Ovary (tissue), 7 donors: ENCODE measurements at regions not wholly inside any gene's neighbourhood (a gene's known extent, or its start where the extent isn't known, plus 50 kb on each side); places are given as distances from the start of the nearest gene placed in this dataset.
"Not testable (repeated sequence)": the region's sequence is repeated elsewhere in the genome, so short reads cannot be mapped to it uniquely, and the experiment has no call there.

Experiments
- DNase-seq, 5 donors: peaks; one replicate each; pipeline ENCODE4 v3.0.0-alpha.2; 2019 to 2020
- H3K27ac ChIP-seq, 2 donors: fragments of 200-600 bp; one replicate each; pipeline versions ENCODE4 v1.5.1 to v1.8.0; 2019 to 2022
- H3K27me3 ChIP-seq: fragments of 200-600 bp; one replicate; pipeline ENCODE4 v1.8.0; 2022
- H3K36me3 ChIP-seq: fragments of 200-600 bp; sonication (generic); one replicate; pipeline ENCODE4 v1.5.1; 2019
- H3K4me1 ChIP-seq: one replicate; pipeline ENCODE4 v1.8.1; 2013; ENCODE audit warnings: mild to moderate bottlenecking, moderate library complexity; ENCODE audit not compliant: insufficient read depth
- H3K4me3 ChIP-seq: fragments of 200-600 bp; sonication (generic); one replicate; pipeline ENCODE4 v1.5.1; 2017
- H3K9me3 ChIP-seq, 2 donors: fragments of 200-600 bp in 1 of 2; sonication (generic) in 1 of 2; one replicate each; pipeline versions ENCODE4 v1.5.1 to v1.8.1; 2013 to 2019; ENCODE audit warnings: mild to moderate bottlenecking in 1 of 2, moderate library complexity in 1 of 2
- CTCF ChIP-seq, 3 donors: fragments of 450-650 bp in 2 of 3; fragments of 200-600 bp in 1 of 3; IDR thresholded peaks; one replicate each; pipeline versions ENCODE4 v1.5.1 to v1.8.0; 2016 to 2022; ENCODE audit warnings: antibody characterized with exemption in 3 of 3, mild to moderate bottlenecking in 1 of 3
- EP300 ChIP-seq: sonication (generic); formaldehyde crosslinking; IDR thresholded peaks from one replicate; pipeline ENCODE4 v1.6.1; 2017; ENCODE audit warnings: antibody characterized with exemption
- POLR2A ChIP-seq: fragments of 450-650 bp; IDR thresholded peaks from one replicate; pipeline ENCODE4 v1.6.1; 2017; ENCODE audit warnings: antibody characterized with exemption, mild to moderate bottlenecking, moderate library complexity
- WGBS, 3 donors: extraction: QIAGEN DNeasy Blood & Tissue Kit in 1 of 3; methylation state at CpG; one replicate each; pipeline versions ENCODE4 v1.1.5 to v1.1.7; 2013 to 2017; 5-methylcytosine and 5-hydroxymethylcytosine counted together
- intact Hi-C, 4 donors: fragments of 100-400 bp; cut with DNase I; formaldehyde crosslinking; loops; one replicate each; pipeline versions ENCODE4 v1.11.0 to v1.15.1; 2022 to 2023
- donor health status: DM: no; HTN: no; CAD: no; lungs with moderate emphysema.
- donor health status: DM: no; HTN: no; CAD: no.
- donor health status: Bipolar disorder and iron deficiency.
- donor health status: DM: no; HTN: no; CAD: no.
- donor health status: DM: yes; HTN: yes; CAD: no.

DNA sequence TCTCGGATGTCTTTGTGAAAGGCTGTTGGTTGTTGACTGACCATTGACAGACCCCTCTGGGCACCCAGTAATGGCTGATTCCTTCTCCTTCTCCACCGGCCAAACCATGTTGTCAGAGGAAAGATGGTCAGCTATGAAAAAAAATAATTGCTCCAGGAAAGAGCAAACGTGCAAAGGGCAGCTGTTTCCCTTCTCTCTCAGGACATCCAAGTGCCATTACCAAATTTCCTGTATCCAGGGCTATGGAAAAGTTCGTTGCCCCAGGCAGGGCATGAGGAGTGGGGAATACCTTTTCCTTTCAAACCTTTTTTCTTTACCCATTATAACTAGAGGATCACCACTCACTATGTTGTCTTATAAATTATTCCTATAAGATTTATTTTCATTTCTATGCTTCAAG is 321.5 kb upstream of the HNRNPA3 start:
- intact Hi-C loops: no loop called here
- Histone ChIP-seq H3K36me3 (no peaks in the 10 kb centered on the region), H3K27ac (no peak overlapping the region), H3K4me3 (no peak overlapping the region), H3K9me3 (no peaks in the 10 kb centered on the region), H3K27me3 (no peaks in the 10 kb centered on the region), H3K4me1 (no peaks in the 10 kb centered on the region)
- TF ChIP-seq EP300 (no peak), CTCF (IDR thresholded peaks at IDR 0.05) (no peak), POLR2A (no peak)
- peak in 1 of 5 donors; percentile 13 for DNase-seq
- WGBS, 3 donors: 35 to 46% (median 42%) methylated on average over 4 of the region's 4 CpGs

DNA sequence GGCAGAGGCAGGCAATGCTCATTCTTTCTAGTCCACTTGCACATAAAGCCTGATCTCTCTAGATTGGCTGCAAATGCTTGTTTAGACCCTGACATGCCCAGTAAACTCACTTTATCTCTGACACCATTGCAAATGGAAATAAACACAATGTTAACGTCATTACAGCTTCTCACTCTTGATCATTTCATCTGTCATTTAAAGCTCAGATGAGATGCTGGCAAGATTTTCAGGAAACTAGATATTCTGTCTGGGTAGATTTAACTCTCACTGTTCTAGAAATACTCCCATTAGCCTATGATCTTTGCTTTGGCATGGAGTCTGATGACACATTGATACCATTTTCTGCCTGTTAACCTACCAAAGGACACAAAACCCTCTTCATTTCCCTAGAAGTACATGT is 320.7 kb upstream of the HNRNPA3 start:
- Histone ChIP-seq H3K36me3 (no peaks in the 10 kb centered on the region), H3K9me3 (no peaks in the 10 kb centered on the region), H3K27ac (no peak overlapping the region), H3K27me3 (no peaks in the 10 kb centered on the region), H3K4me1 (no peaks in the 10 kb centered on the region), H3K4me3 (no peak overlapping the region)
- intact Hi-C loops: no loop called here
- TF ChIP-seq CTCF (IDR thresholded peaks at IDR 0.05) (no peak), EP300 (no peak), POLR2A (no peak)
- WGBS, 3 donors: 22 to 40% (median 35%) methylated on average over 1 of the region's 1 CpG
- DNase-seq: no peak

GRCh38 chr2:176892676-176893226 is 319.8 kb upstream of the HNRNPA3 start:
- intact Hi-C loops: no loop called here
- DNase-seq: no peak
- 88 to 96% (median 95%) methylated on average over 2 of the region's 2 CpGs for WGBS, 3 donors
- Histone ChIP-seq H3K4me3 (no peak overlapping the region), H3K27ac (no peak overlapping the region), H3K4me1 (no peaks in the 10 kb centered on the region), H3K9me3 (no peaks in the 10 kb centered on the region), H3K27me3 (no peaks in the 10 kb centered on the region), H3K36me3 (no peaks in the 10 kb centered on the region)
- TF ChIP-seq POLR2A: no peak
- TF ChIP-seq CTCF (IDR thresholded peaks at IDR 0.05): no peak
- no peak for TF ChIP-seq EP300

DNA sequence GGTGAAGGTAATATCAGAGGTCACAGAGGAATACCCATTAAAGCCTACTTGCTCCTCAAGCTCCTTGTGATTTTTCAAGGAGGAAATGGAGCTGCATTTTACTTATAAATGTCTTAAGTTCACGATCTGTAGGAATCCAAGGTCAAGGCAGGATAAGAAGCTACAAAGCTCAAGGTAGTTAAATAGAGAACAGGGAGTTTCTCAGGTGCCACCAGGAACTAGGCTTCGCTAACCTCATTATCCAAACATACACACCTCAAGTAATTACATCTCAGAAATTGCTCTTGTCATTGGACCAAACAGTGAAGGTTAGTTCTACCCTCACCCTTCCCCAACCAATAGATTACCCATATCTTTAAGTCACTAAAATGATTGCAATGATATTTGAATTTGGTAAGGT is 317.4 kb upstream of the HNRNPA3 start:
- Histone ChIP-seq H3K27me3 (no peaks in the 10 kb centered on the region), H3K4me1 (no peaks in the 10 kb centered on the region), H3K36me3 (no peaks in the 10 kb centered on the region), H3K27ac (no peak overlapping the region), H3K9me3 (no peaks in the 10 kb centered on the region), H3K4me3 (no peak overlapping the region)
- intact Hi-C loops: no loop called here
- 63 to 73% (median 68%) methylated on average over 2 of the region's 2 CpGs for WGBS, 3 donors
- no peak for DNase-seq
- TF ChIP-seq EP300 (no peak), POLR2A (no peak), CTCF (IDR thresholded peaks at IDR 0.05) (no peak)

DNA sequence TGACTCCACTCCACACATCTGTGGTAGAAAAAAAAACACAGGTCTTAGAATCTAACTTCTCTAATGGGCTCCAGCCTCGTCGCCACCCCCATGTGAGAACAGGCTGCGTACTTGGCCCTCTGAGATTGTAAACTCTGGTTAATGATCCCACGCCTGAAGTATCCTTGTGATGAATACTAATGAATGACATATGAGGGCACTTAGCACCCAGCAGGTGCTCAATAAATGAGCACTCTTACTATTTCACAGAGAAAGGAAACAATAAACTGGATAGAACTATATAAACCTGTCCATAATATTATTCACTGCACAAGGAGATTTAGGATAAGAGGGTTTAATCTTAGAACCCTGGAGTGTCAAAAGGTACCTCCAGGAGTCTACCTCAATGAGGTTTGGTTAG is 310.1 kb upstream of the HNRNPA3 start:
- no peaks in the 10 kb centered on the region for H3K27me3 ChIP-seq
- intact Hi-C loops: no loop called here
- WGBS, 3 donors: 89 to 91% (median 89%) methylated on average over 4 of the region's 4 CpGs

GRCh38 chr2:176904053-176904452 is 308.5 kb upstream of the HNRNPA3 start:
- intact Hi-C loops, H3K4me3 ChIP-seq, H3K27ac ChIP-seq, H3K36me3 ChIP-seq, H3K4me1 ChIP-seq, DNase-seq, H3K9me3 ChIP-seq, H3K27me3 ChIP-seq: not testable (repeated sequence)
- WGBS, 3 donors: 73 to 97% (median 94%) methylated on average over 2 of the region's 2 CpGs

More for the DNA sequence above, 310.1 kb upstream of the HNRNPA3 start:
- no peak overlapping the region for H3K27ac ChIP-seq
- H3K36me3 ChIP-seq: no peaks in the 10 kb centered on the region
- DNase-seq: no peak
- no peaks in the 10 kb centered on the region for H3K9me3 ChIP-seq
- no peak overlapping the region for H3K4me3 ChIP-seq
- no peaks in the 10 kb centered on the region for H3K4me1 ChIP-seq
- TF ChIP-seq EP300: no peak
